PC-3 (cell line): ENCODE measurements at regions not wholly inside any gene's neighbourhood (a gene's known extent, or its start where the extent isn't known, plus 50 kb on each side); places are given as distances from the start of the nearest gene placed in this dataset.

Experiments
- ATAC-seq: fragments of 200-7000 bp; cut with Tn5 transposase; 2 replicates; pipeline ENCODE4 v1.9.1; 2020; ENCODE audit warnings: mild to moderate bottlenecking, moderate library complexity
- BruUV-seq: library from RNA; stranded (reverse); fragments of 400-500 nt; replicated peaks from 2 replicates; lab custom pipeline; 2021; lab: Mats Ljungman, UMichigan
- CTCF ChIA-PET: fragments of 300-600 bp; sonication (Branson Sonifier 250); formaldehyde crosslinking; loops from one replicate; lab custom pipeline; 2022; ENCODE audit warnings: antibody characterized with exemption; lab: Charles Lee
- POLR2A ChIA-PET: fragments of 300-600 bp; sonication (Branson Sonifier 250); formaldehyde crosslinking; loops from one replicate; lab custom pipeline; 2022; ENCODE audit warnings: antibody characterized with exemption; ENCODE audit not compliant: unreplicated experiment; lab: Charles Lee
- DNase-seq: peaks from one replicate; pipeline ENCODE4 v3.0.0-alpha.2; 2015
- H2AFZ ChIP-seq: fragments of 300-600 bp; sonication (generic); 2 replicates; pipeline ENCODE4 v1.6.0; 2016; ENCODE audit warnings: antibody characterized with exemption, low read length
- H3F3A ChIP-seq: fragments of 300-600 bp; sonication (generic); one replicate; pipeline ENCODE4 v1.6.0; 2017; ENCODE audit warnings: antibody characterized with exemption, low read length, control low read depth, mild to moderate bottlenecking; ENCODE audit not compliant: unreplicated experiment
- H3K27ac ChIP-seq: fragments of 300-600 bp; sonication (generic); 2 replicates; pipeline ENCODE4 v1.5.1; 2016; ENCODE audit warnings: mild to moderate bottlenecking, low read length
- H3K27me3 ChIP-seq: fragments of 300-600 bp; sonication (generic); 2 replicates; pipeline ENCODE4 v1.6.1; 2016; ENCODE audit warnings: low read length, mixed read lengths
- H3K36me3 ChIP-seq: fragments of 300-600 bp; sonication (generic); 2 replicates; pipeline ENCODE4 v1.6.1; 2016; ENCODE audit warnings: low read depth, mixed run types, low read length, mixed read lengths
- H3K4me1 ChIP-seq: fragments of 300-600 bp; sonication (generic); 2 replicates; pipeline ENCODE4 v1.5.1; 2016; ENCODE audit warnings: low read length; ENCODE audit not compliant: insufficient read depth
- H3K4me2 ChIP-seq: fragments of 300-600 bp; sonication (generic); 2 replicates; pipeline ENCODE4 v1.6.0; 2016; ENCODE audit warnings: low read length
- H3K4me3 ChIP-seq: fragments of 300-600 bp; sonication (generic); 2 replicates; pipeline ENCODE4 v1.5.1; 2016; ENCODE audit warnings: mild to moderate bottlenecking, low read length, mixed read lengths
- H3K79me2 ChIP-seq: fragments of 300-600 bp; sonication (generic); 2 replicates; pipeline ENCODE4 v1.6.1; 2017; ENCODE audit warnings: low read length, mixed read lengths
- H3K9ac ChIP-seq: fragments of 300-600 bp; sonication (generic); 2 replicates; pipeline ENCODE4 v1.6.0; 2016; ENCODE audit warnings: mild to moderate bottlenecking, low read length
- H3K9me2 ChIP-seq: fragments of 300-600 bp; sonication (generic); replicated peaks from 2 replicates; pipeline ENCODE4 v1.6.1; 2016; ENCODE audit warnings: mixed run types, low read length, mixed read lengths
- H3K9me3 ChIP-seq: fragments of 300-600 bp; sonication (generic); 2 replicates; pipeline ENCODE4 v1.6.1; 2016; ENCODE audit warnings: low read length, mixed read lengths
- H4K20me1 ChIP-seq: fragments of 300-600 bp; sonication (generic); 2 replicates; pipeline ENCODE4 v1.6.1; 2016; ENCODE audit warnings: low read length, mixed read lengths
- CTCF ChIP-seq: fragments of 300-600 bp; sonication (generic); conservative IDR thresholded peaks from 2 replicates; pipeline ENCODE4 v1.5.1; 2017; ENCODE audit warnings: antibody characterized with exemption, low read depth, mild to moderate bottlenecking, low read length
- EZH2 ChIP-seq: fragments of 300-600 bp; sonication (generic); IDR thresholded peaks from one replicate; pipeline ENCODE4 v1.6.1; 2017; ENCODE audit warnings: antibody characterized with exemption, mild to moderate bottlenecking, low read length; ENCODE audit not compliant: unreplicated experiment
- EZH2phosphoT487 ChIP-seq: fragments of 300-600 bp; sonication (generic); IDR thresholded peaks from 2 replicates; pipeline ENCODE4 v1.6.1; 2018; ENCODE audit warnings: mild to moderate bottlenecking, antibody characterized with exemption, low read length, borderline replicate concordance
- intact Hi-C: fragments of 100-400 bp; cut with micrococcal nuclease; formaldehyde crosslinking; loops from 2 replicates; pipeline ENCODE4 v1.9.0; 2023

GRCh38 chr17:27965224-27965623, 72.1 kb upstream of the LYRM9 start:
- DNase-seq (no peak), ATAC-seq (no peak)
- Histone ChIP-seq H3K9ac (no peak overlapping the region), H3K4me2 (no peak overlapping the region), H3K27ac (no peak overlapping the region), H3K36me3 (no peaks in the 10 kb centered on the region), H4K20me1 (no peaks in the 10 kb centered on the region), H3K9me2 (no peaks in the 10 kb centered on the region), H3K4me3 (no peak overlapping the region), H3K4me1 (no peaks in the 10 kb centered on the region), H3K79me2 (no peaks in the 10 kb centered on the region), H3K27me3 (no peaks in the 10 kb centered on the region), H3F3A (no peaks in the 10 kb centered on the region), H2AFZ (no peak overlapping the region), H3K9me3 (no peaks in the 10 kb centered on the region)
- POLR2A ChIA-PET = no interaction called here
- intact Hi-C loops = no loop called here
- no TSS peak for BruUV-seq
- CTCF ChIA-PET = no interaction called here
- no peak for TF ChIP-seq EZH2phosphoT487
- TF ChIP-seq EZH2 = no peak
- TF ChIP-seq CTCF = no peak

- Histone ChIP-seq H3K79me2 (no peaks in the 10 kb centered on the region), H4K20me1 (no peaks in the 10 kb centered on the region), H3K36me3 (no peaks in the 10 kb centered on the region), H3K27ac (no peak overlapping the region), H3K4me3 (no peak overlapping the region), H2AFZ (no peak overlapping the region), H3K9me2 (no peaks in the 10 kb centered on the region), H3K27me3 (no peaks in the 10 kb centered on the region), H3K4me2 (no peak overlapping the region), H3K9me3 (no peaks in the 10 kb centered on the region), H3K4me1 (no peaks in the 10 kb centered on the region), H3K9ac (no peak overlapping the region), H3F3A (no peaks in the 10 kb centered on the region)
- ChIA-PET POLR2A (no interaction called here), CTCF (no interaction called here)
- TF ChIP-seq CTCF (no peak), EZH2 (no peak), EZH2phosphoT487 (no peak)
- DNase-seq = no peak
- no peak for ATAC-seq
- intact Hi-C loops = no loop called here
- BruUV-seq = no TSS peak
Observed at GRCh38 chr17:27968206-27968732, 74.2 kb upstream of the NLK start.

DNA sequence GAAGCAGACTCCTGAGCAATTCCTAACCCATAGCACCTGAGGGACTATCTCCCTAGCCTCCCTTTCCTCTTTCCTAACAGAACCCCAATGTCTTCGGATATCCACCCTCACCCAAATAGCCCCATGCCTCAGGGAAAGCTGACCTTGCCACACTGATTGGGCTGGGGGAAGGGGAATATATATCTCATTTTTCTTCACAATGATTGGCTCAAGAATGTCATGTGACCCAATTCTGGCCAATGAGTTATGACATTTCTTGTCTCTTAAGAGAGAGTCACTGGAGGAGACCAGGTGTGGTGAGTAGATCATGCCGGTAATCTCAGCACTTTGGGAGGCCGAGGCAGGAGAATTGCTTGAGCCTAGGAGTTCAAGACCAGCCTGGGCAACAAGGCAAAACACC, 71.9 kb upstream of the NLK start:
- intact Hi-C loops = no loop called here
- CTCF ChIA-PET = no interaction called here
- DNase-seq = no peak
- POLR2A ChIA-PET = no interaction called here
- Histone ChIP-seq H3K36me3 (no peaks in the 10 kb centered on the region), H3K27me3 (no peaks in the 10 kb centered on the region), H3K9me3 (no peaks in the 10 kb centered on the region), H2AFZ (no peak overlapping the region), H3K9me2 (no peaks in the 10 kb centered on the region), H3K9ac (no peak overlapping the region), H3K4me3 (no peak overlapping the region), H3K27ac (no peak overlapping the region), H3K79me2 (no peaks in the 10 kb centered on the region), H3F3A (no peaks in the 10 kb centered on the region), H4K20me1 (no peaks in the 10 kb centered on the region), H3K4me2 (no peak overlapping the region), H3K4me1 (peaks cover 11% of the 10 kb centered on the region)
- no TSS peak for BruUV-seq
- ATAC-seq = no peak
- TF ChIP-seq CTCF = no peak
- no peak for TF ChIP-seq EZH2
- TF ChIP-seq EZH2phosphoT487 = no peak
